ENCODE measurements at regions not wholly inside any gene's neighbourhood (a gene's known extent, or its start where the extent isn't known, plus 50 kb on each side); places are given as distances from the start of the nearest gene placed in this dataset.
"Not testable (repeated sequence)": the region's sequence is repeated elsewhere in the genome, so short reads cannot be mapped to it uniquely, and the experiment has no call there.

DNA sequence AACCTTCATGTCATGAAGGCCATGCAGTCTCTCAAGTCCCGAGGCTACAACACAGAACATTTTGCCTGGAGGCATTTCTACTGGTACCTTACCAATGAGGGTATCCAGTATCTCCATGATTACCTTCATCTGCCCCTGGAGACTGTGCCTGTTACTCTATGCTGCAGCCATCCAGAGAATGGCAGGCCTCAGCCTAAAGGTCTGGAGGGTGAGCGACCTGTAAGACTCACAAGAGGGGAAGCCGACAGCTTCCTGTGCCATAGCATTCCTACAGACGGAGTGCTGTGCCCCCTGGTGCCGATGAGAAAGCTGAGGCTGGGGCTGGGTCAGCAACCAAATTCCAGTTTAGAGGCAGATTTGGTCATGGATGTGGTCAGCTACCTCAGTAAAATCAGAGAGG is 51.3 kb upstream of the CADPS start:
- DNase-seq, result no peak

DNA sequence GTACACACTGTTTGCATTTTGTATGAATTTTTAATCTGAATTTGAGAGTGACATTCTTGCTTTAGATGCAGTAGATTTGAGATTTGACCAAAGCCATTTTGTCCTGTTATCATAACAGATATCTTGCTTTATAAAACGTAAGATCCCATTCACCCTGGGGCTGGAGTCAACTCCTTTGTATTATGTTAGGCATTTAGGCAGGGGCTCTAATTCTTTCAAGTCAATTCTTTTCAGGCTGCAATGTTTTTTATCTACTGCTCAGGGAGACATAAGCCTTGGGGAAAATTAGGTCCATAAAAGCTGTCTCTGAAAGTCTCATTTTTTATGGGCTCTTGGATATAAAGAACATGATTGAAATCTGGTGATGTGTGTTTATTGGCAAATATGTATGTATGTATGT is 53.0 kb upstream of the CADPS start:
- no peak for DNase-seq

DNA sequence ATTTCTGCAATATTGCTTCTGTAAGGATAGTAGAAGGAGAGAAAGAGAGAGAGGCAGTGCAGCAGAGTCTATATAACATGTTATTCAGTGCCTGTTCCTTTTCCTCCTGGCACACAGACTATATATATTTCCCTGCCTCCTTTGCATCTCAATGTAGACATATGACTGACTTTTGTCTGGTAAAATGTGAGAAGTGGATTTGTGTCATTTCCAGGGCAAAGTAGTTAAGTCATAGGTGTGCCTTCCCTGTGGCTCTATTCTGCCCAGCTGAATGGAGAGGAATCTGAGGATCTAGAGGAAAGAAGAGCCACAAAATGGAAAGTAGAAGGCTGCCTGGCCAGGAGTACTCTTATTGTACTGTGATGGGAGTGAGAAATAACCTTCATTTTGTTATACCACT is 54.6 kb upstream of the CADPS start:
- no peak for DNase-seq

DNA sequence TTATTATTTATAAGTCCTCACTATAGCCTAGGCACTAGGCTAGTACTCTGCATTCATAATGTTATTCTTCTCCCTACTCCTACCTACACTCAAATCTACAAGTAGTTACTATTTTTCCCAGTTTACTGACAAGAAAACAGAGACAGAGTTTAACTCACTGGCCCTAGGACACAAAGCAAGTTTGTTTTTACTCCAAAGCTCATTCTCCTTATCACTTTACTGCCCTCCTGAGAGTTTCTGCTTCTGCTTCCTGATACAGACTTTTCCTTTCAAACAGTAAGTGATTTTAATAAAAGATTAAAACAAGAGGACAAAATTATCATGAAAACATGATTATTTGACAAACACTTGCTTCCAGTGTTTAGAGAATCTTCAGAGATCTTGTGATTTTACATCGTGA is 60.6 kb upstream of the CADPS start:
- no peak for DNase-seq

DNA sequence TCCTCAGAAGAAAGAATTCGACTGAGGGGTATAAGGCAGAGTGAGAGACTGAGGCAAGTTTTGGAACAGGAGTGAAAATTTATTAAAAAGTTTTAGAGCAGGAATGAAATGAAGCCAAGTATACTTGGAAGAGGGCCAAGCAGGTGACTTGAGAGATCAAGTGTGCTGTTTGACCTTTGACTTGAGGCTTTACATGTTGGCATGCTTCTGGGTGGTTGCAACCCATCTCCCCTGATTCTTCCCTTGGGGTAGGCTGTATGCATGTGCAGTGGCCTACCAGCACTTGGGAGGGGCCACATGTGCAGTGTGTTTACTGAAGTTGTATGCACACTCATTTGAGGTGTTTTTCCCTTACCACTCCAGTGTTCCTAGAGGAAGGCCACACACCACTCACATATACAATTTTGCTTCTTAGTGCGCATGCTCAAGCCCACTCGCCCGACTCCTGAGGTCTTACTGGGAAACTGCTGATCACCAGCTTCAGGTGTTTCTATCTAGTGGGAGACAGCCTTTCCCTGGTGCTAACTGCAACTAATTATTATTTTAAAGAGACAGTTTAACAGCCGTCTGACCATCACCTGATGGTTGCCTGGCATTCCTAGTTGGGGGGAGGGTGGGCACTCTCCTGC is 61.5 kb upstream of the CADPS start:
- no peak for DNase-seq

DNA sequence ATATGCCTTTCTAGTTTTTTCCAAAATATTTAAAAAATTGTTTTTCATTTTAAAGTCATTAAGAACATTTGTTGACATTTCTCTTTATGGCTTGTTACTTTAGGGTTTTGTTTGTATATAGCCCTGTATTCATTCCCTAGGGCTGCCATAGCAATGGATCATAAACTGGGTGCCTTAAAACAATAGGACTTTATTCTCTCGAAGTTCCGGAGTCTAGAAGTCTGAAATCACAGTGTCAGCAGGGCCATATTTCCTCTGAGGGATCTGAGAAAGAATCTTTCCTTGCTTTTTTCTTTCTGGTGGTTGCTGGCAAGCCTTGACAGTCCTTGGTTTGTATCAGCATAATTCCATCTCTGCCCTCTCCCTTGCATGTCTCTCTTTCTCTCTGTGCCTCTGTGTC is 63.4 kb upstream of the CADPS start:
- no peak for DNase-seq

DNA sequence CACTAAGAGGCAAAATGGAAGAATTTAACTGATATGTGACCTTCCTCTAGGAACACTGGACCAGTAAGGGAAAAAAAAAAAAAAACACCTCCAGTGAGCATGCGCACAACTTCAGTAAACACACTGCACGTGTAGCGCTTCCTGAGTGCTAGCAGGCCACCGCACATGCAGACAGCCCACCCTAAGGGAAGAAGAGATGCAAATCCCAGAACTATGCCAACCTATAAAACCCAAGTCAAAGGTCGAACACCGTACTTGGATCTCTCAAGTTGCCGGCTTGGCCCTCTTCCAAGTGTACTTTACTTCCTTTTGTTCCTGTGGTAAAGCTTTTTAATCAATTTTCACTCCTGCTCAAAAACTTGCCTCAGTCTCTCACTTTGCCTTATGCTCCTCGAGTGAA is 64.5 kb upstream of the CADPS start:
- no peak for DNase-seq

GRCh38 chr3:62940771-62941563 is 65.8 kb upstream of the CADPS start:
- DNase-seq, result no peak

DNA sequence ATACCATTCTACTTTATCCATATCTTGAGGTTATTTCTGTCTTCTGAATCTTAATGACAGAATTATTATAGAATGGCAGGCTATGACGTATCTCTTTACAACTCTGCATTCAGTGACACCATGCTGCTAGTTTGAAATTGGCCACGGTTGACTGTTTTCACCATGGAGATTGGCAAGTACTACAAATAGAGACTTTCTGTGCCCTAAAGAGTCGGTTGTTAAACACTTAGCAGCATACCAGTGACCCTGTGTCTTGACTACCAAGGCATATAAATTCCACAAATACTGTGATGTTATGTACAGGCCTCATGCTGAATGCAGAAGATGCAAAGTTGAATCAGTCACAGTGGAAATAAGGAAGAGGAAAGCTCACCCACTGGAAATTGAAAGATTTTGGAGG is 67.0 kb upstream of the CADPS start:
- no peak for DNase-seq

GRCh38 chr3:62942764-62943163 is 67.5 kb upstream of the CADPS start:
- DNase-seq, result no peak

DNA sequence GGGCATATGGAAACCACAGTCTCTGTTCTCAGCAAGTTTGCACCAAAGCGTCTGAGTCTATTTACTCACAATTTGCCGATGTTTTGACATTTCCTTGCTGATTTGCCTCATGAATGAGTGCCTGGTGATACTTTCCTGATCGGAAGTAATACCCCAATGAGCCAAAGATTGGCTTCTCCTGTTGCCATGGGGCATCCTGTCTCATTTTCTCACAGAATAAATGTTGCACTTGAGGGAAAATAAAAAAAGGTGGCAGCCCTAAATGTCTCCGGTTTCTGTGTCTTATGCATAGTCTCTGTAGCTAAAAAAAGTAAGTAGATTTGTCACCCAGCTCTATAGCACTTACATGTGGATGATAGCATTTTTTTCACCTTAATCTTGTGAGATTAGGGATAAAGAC is 73.7 kb upstream of the CADPS start:
- DNase-seq, result no peak

GRCh38 chr3:62950210-62950609 is 75.0 kb upstream of the CADPS start:
- no peak for DNase-seq

DNA sequence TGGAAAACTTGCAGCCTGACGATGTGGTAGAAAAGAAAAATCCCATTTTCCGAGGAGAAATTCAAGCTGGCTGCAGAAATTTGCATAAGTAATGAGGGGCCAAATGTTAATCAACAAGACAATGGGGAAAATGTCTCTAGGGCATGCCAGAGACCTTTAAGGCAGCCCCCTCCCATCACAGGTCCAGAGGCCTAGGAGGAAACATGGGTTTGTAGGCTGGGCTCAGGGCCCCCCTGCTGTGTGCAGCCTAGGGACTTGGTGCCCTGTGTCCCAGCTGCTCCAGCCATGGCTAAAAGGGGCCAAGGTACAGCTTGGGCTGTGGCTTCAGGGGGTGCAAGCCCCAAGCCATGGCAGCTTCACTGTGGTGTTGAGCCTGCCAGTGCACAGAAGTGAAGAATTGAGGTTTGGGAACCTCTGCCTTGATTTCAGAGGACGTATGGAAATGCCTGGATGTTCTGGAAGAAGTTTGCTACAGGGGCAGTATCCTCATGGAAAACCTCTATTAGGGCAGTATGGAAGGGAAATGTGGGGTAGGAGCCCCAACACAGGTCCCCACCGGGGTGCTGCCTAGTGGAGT is 75.9 kb upstream of the CADPS start:
- DNase-seq, result no peak

GRCh38 chr3:62951880-62952279 is 76.7 kb upstream of the CADPS start:
- not testable (repeated sequence) for DNase-seq

GRCh38 chr3:62954580-62954979 is 79.4 kb upstream of the CADPS start:
- no peak for DNase-seq

DNA sequence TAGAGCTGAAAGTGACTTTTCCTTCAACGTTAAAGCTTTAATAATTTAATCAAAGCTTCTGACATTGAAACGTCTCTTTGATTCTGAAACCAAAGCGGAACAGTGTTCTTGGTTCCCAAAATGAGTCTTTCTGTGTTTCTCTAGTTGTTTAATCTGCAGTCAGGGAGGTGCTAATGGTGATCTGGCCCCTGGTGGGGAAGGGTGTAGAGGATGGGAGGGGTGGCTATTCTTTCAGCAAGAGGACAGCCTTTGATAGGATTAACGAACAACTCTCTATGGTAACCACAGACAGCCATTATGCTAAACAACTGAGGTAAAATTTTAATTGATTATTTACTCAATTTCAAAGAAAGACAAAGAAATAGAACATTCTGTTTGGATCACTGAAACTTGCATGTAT is 79.9 kb upstream of the CADPS start:
- DNase-seq, result no peak

DNA sequence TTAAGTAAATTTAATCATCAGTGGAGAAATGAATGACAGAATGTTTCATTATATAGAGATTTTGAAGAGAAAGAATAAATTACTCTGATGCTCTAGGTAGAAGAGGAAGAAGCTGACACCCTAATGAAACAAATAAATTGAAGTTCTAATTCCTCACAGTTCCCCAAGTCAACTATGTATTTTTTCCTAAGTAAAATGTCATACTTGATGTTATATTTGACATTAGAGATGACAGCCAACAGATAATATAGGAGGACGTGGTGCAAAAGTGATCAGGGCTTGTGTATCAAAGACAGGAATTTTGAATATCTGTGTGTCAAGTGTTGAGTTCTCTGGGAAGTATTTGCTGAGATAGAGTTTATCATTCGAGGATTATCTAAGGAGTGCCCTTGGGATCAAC is 81.2 kb upstream of the CADPS start:
- DNase-seq, result no peak

- peak in 1 of 2 experiments; percentile 8 for DNase-seq
Observed at GRCh38 chr3:62961874-62962556, 86.8 kb upstream of the CADPS start.

DNA sequence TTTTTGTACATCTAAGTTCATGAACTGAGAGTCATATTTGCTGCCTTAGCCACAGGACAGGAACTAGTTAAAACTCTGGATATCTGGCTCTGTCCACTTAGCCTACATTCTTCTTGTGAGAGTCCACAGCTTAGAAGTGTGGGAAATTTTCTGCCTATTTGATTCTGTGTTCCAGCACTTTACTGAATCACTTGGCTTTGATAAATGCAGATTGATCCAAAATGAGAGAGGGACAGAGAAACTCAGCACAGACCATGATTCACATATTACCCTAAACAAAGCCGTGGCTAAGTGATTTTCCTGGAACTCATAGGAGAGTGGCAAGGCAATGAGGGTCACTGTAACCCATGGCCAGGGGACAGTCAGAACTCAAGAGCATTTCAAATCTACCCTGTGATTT is 87.5 kb upstream of the CADPS start:
- no peak for DNase-seq

GRCh38 chr3:62965311-62965710 is 90.1 kb upstream of the CADPS start:
- no peak for DNase-seq

DNA sequence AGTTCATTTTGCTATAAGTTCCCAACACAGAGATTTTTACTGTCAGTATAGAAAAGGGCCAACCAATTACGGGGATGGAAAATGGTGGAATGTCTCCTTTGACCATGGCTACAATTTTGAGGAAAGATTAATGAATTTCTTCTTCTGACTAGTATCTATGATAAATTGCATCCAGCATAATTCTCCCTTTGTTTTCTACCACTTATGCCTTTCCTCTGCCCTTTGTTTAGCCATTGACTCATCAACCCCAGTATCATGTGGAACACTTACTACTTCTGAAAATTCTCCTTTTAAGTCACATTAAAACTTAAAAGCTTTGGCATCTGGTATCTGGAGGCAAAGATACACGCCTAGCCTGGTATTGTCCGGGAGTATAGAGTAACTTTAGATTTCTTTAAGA is 92.9 kb upstream of the CADPS start:
- no peak for DNase-seq

DNA sequence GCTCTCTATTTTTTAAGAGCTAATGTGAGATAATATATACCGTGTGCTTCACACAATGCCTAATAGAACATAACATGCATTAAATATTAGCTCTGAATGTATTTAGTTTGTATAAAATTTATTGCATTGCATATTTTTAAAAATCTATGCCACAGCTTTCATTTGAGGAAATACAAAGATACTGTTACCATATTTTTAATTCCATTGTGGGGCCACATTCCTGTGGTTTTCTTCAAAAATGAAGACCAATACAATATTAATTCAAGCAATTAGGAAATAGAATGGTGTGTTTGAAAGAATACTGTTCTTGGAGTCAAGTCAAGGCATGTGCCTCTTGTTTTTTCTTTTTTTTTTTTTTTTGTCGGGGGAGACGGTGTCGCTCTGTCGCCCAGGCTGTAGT is 95.4 kb upstream of the CADPS start:
- no peak for DNase-seq

GRCh38 chr3:62975566-62975965 is 100.3 kb upstream of the CADPS start:
- no peak for DNase-seq

GRCh38 chr3:62981962-62982361 is 106.7 kb upstream of the CADPS start:
- DNase-seq, result no peak
